ENCODE measurements at regions not wholly inside any gene's neighbourhood (a gene's known extent, or its start where the extent isn't known, plus 50 kb on each side); places are given as distances from the start of the nearest gene placed in this dataset.

DNA sequence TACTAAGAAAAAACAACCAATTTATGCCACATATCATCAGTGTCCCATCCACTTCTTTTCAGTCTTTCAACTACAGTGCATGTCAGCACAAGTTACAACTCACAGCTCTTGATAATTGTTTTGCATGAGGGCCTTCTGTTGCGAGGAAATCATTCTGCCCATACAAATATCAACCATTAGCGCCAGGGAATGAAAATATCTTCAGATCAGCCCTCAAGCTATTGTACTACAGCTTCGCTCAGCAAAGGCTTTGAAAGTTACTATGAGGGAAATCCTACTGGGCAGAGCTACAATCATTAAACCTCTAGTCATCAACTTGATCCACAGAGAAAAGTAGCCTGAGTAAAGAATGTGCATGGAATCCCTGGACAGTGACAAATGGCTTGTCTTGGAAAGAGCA, 1023.6 kb upstream of the HS3ST1 start (continued):
- TF ChIP-seq ZBTB33 (IDR thresholded peaks at IDR 0.05) (no peak), EGR1 (IDR thresholded peaks at IDR 0.05; ENCODE audit: low read depth in 2 of 2) (no peak), RXRA (IDR thresholded peaks at IDR 0.05) (no peak)

GRCh38 chr4:12447451-12447850, 1018.8 kb upstream of the HS3ST1 start:
- H3K4me1 ChIP-seq (ENCODE audit: control insufficient read depth in 4 of 4, insufficient read depth in 4 of 4, low read length in 3 of 4): no peaks in the 10 kb centered on the region
- TF ChIP-seq SP1 (IDR thresholded peaks at IDR 0.05): no peak
- TF ChIP-seq, protein P1, sequence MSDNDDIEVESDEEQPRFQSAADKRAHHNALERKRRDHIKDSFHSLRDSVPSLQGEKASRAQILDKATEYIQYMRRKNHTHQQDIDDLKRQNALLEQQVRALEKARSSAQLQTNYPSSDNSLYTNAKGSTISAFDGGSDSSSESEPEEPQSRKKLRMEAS (IDR thresholded peaks at IDR 0.05): no peak
- TF ChIP-seq FOXA1 (IDR thresholded peaks at IDR 0.05): no peak
- 90% methylated on average over 3 of the region's 3 CpGs for WGBS
- H3K36me3 ChIP-seq (ENCODE audit: control insufficient read depth in 4 of 4, insufficient read depth in 3 of 4, low read depth in 1 of 4, low read length in 3 of 4): no peaks in the 10 kb centered on the region
- H3K4me3 ChIP-seq (ENCODE audit: low read depth in 1 of 3, low read length in 3 of 3): no peak overlapping the region
- no peak overlapping the region for H3K27ac ChIP-seq (ENCODE audit: low read depth in 1 of 2, low read length in 2 of 2)
- no peaks in the 10 kb centered on the region for H3K27me3 ChIP-seq (ENCODE audit: control insufficient read depth in 4 of 4, insufficient read depth in 4 of 4, low read length in 3 of 4)
- no peak for DNase-seq (ENCODE audit: low spot score)
- H3K9ac ChIP-seq (ENCODE audit: low read depth in 1 of 2, low read length in 2 of 2): no peak overlapping the region
- peaks cover 0 to 4% (median 3%) of the 10 kb centered on the region in 4 donors for H3K9me3 ChIP-seq (ENCODE audit: control insufficient read depth in 4 of 4, low read length in 3 of 4)

DNA sequence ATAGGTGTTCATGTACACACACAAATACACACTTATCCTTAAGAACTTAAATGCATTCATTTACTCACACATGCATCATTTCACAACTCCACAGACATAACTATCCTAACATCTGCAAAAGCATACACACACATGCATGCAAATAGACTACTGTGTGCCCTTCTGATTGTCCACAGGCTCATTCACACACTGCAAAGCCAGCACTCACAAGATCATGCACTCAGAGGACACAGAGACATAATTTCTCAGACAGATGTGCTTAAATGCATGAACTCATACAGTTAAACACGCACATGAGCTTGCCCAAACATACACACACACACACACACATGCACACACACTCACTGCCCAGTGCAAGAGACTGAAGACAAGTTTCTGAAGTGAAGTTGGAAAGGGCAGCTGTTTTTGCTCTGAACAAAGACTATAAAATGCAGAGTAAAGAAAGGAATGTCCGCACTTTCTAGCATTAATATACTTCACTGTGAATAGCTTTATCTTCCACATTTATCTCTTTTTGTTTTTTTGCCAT, 1018.0 kb upstream of the HS3ST1 start:
- Histone ChIP-seq H3K4me1 (ENCODE audit: control insufficient read depth in 4 of 4, insufficient read depth in 4 of 4, low read length in 3 of 4) (no peaks in the 10 kb centered on the region), H3K4me3 (ENCODE audit: low read depth in 1 of 3, low read length in 3 of 3) (no peak overlapping the region), H3K9me3 (ENCODE audit: control insufficient read depth in 4 of 4, low read length in 3 of 4) (peaks cover 0 to 4% (median 3%) of the 10 kb centered on the region in 4 donors), H3K27ac (ENCODE audit: low read depth in 1 of 2, low read length in 2 of 2) (no peak overlapping the region), H3K27me3 (ENCODE audit: control insufficient read depth in 4 of 4, insufficient read depth in 4 of 4, low read length in 3 of 4) (no peaks in the 10 kb centered on the region), H3K36me3 (ENCODE audit: control insufficient read depth in 4 of 4, insufficient read depth in 3 of 4, low read depth in 1 of 4, low read length in 3 of 4) (no peaks in the 10 kb centered on the region), H3K9ac (ENCODE audit: low read depth in 1 of 2, low read length in 2 of 2) (no peak overlapping the region)
- WGBS: 71% methylated on average over 2 of the region's 2 CpGs
- no peak for DNase-seq (ENCODE audit: low spot score)
- TF ChIP-seq TAF1 (conservative IDR thresholded peaks at IDR 0.05) (no peak), FOXA2 (IDR thresholded peaks at IDR 0.05) (no peak), ZBTB33 (IDR thresholded peaks at IDR 0.05) (no peak), JUND (IDR thresholded peaks at IDR 0.05) (no peak), NR2F2 (IDR thresholded peaks at IDR 0.05) (no peak), EGR1 (IDR thresholded peaks at IDR 0.05; ENCODE audit: low read depth in 2 of 2) (no peak), FOXA1 (IDR thresholded peaks at IDR 0.05) (no peak), YY1 (IDR thresholded peaks at IDR 0.05) (no peak), GABPA (IDR thresholded peaks at IDR 0.05 in 1 of 2, conservative IDR thresholded peaks at IDR 0.05 in 1 of 2) (no peak), HNF4A (conservative IDR thresholded peaks at IDR 0.05) (no peak), HNF4G (IDR thresholded peaks at IDR 0.05) (no peak), RAD21 (IDR thresholded peaks at IDR 0.05) (no peak), SP1 (IDR thresholded peaks at IDR 0.05) (no peak), RXRA (IDR thresholded peaks at IDR 0.05) (no peak)
- TF ChIP-seq, protein P1 (IDR thresholded peaks at IDR 0.05): no peak
- TF ChIP-seq, protein P2, sequence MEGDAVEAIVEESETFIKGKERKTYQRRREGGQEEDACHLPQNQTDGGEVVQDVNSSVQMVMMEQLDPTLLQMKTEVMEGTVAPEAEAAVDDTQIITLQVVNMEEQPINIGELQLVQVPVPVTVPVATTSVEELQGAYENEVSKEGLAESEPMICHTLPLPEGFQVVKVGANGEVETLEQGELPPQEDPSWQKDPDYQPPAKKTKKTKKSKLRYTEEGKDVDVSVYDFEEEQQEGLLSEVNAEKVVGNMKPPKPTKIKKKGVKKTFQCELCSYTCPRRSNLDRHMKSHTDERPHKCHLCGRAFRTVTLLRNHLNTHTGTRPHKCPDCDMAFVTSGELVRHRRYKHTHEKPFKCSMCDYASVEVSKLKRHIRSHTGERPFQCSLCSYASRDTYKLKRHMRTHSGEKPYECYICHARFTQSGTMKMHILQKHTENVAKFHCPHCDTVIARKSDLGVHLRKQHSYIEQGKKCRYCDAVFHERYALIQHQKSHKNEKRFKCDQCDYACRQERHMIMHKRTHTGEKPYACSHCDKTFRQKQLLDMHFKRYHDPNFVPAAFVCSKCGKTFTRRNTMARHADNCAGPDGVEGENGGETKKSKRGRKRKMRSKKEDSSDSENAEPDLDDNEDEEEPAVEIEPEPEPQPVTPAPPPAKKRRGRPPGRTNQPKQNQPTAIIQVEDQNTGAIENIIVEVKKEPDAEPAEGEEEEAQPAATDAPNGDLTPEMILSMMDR (IDR thresholded peaks at IDR 0.05; ENCODE audit: low read depth, low read length, missing input control): no peak
- TF ChIP-seq, protein P3, sequence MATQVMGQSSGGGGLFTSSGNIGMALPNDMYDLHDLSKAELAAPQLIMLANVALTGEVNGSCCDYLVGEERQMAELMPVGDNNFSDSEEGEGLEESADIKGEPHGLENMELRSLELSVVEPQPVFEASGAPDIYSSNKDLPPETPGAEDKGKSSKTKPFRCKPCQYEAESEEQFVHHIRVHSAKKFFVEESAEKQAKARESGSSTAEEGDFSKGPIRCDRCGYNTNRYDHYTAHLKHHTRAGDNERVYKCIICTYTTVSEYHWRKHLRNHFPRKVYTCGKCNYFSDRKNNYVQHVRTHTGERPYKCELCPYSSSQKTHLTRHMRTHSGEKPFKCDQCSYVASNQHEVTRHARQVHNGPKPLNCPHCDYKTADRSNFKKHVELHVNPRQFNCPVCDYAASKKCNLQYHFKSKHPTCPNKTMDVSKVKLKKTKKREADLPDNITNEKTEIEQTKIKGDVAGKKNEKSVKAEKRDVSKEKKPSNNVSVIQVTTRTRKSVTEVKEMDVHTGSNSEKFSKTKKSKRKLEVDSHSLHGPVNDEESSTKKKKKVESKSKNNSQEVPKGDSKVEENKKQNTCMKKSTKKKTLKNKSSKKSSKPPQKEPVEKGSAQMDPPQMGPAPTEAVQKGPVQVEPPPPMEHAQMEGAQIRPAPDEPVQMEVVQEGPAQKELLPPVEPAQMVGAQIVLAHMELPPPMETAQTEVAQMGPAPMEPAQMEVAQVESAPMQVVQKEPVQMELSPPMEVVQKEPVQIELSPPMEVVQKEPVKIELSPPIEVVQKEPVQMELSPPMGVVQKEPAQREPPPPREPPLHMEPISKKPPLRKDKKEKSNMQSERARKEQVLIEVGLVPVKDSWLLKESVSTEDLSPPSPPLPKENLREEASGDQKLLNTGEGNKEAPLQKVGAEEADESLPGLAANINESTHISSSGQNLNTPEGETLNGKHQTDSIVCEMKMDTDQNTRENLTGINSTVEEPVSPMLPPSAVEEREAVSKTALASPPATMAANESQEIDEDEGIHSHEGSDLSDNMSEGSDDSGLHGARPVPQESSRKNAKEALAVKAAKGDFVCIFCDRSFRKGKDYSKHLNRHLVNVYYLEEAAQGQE (IDR thresholded peaks at IDR 0.05): no peak
- TF ChIP-seq, protein P4, sequence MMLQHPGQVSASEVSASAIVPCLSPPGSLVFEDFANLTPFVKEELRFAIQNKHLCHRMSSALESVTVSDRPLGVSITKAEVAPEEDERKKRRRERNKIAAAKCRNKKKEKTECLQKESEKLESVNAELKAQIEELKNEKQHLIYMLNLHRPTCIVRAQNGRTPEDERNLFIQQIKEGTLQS (IDR thresholded peaks at IDR 0.05): no peak
